Stimulated activated CD4-positive, alpha-beta T cell treated with anti-CD3 and anti-CD28 coated beads, Interleukin-4, amount 100 ng/mL, for 4 hours (primary cell): ENCODE measurements at regions not wholly inside any gene's neighbourhood (a gene's known extent, or its start where the extent isn't known, plus 50 kb on each side); places are given as distances from the start of the nearest gene placed in this dataset.

Source experiments
- DNase-seq, 2 experiments: peaks; one replicate each; pipeline ENCODE4 v3.0.0-alpha.2; 2020

GRCh38 chr15:31456354-31457060 is 129.9 kb downstream of the KLF13 start:
- no peak for DNase-seq

DNA sequence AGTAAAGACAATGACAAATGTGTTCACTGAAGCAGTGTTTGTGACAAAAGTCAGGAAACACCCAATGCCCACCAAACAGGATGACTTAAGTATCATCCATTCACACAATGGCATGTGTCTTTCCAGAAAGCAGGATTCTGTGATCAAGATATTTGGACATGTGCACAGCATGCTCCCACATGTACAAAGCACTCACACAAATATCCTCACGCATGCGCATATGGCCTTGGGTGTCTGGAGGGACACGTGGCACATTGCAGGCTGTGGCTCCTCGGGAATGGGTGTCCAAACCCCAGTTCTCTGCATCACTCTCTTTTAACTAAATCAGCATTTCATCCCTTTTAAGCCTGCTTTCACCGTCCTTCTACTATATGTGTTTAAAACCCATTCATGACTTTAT is 130.5 kb downstream of the KLF13 start:
- DNase-seq, result no peak

- DNase-seq, result no peak
Observed at GRCh38 chr15:31457631-31458526, 131.2 kb downstream of the KLF13 start.

DNA sequence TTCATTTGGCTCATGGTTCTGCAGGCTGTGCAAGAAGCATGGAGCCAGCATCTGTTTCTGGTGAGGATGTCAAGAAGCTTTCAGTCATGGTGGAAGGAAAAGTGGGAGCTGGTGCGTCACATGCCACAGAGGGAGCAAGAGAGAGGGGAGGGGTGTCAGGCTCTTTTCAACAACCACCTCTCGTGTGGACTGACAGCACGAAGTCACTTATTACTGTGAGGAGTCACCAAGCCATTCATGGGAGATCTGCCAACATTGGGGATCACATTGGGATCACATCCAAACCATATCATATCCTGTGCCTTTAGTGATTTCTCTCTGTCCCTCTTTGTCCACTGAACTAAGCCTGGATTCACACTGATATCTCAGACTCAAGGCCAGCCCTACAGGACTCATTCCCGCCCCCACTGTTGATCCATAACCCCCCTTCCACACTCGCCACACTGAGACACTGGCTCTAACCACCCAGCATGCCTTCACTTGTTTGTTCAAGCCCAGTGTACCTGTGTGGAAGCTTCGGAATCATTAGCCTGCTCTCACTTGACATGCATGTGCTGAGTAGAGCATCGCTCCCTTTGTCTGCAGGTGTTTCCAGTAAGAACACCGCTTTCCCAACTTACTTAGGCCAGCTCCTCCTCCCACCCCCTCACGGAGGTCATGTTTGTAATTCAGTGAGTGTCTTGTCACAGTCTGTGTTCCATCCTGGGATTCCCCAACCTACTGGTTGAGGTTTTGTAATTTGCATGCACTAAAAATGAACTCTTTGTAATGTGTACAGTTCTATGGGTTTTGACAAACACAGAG is 132.2 kb downstream of the KLF13 start:
- peak; percentile 44 to 69 for DNase-seq

DNA sequence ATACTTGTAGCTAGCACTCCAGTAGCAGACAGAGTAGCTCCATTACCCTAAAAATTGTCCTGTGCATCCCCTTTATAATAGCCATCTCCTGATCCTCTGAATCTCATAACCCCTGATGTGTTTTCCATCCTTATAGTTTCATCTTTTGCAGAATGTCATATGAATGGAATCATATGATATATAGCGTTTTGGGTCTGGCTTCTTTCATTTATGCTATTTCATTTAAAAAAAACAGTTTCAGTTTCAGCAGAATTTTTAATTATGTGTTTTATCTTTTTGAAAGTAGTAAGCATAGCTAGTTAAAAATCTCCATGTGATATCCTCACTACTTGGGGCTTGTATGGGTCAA is 132.7 kb downstream of the KLF13 start:
- DNase-seq, result no peak

DNA sequence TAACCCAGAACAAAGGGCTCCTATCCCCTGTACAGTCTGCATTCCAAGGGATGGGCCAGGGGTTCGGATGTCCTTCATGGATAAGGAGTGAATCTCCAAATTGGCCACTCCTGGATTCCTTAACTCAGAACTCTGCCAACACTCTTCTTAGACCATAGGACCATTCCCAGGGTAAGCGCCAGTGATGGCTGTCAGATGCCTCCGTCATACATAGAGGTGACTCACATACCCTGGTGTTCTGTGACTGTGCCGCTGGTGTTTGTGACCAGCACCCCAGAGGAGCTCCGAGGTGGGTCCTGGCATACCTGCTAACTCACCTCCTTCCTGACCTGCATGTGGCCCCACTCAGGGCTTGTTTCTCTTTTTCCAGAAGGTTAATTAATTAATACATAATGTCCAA is 134.7 kb downstream of the KLF13 start:
- DNase-seq, result no peak

GRCh38 chr15:31461911-31462480 is 135.4 kb downstream of the KLF13 start:
- no peak for DNase-seq

- DNase-seq, result no peak
Observed at GRCh38 chr15:31463521-31464102, 137.0 kb downstream of the KLF13 start.

DNA sequence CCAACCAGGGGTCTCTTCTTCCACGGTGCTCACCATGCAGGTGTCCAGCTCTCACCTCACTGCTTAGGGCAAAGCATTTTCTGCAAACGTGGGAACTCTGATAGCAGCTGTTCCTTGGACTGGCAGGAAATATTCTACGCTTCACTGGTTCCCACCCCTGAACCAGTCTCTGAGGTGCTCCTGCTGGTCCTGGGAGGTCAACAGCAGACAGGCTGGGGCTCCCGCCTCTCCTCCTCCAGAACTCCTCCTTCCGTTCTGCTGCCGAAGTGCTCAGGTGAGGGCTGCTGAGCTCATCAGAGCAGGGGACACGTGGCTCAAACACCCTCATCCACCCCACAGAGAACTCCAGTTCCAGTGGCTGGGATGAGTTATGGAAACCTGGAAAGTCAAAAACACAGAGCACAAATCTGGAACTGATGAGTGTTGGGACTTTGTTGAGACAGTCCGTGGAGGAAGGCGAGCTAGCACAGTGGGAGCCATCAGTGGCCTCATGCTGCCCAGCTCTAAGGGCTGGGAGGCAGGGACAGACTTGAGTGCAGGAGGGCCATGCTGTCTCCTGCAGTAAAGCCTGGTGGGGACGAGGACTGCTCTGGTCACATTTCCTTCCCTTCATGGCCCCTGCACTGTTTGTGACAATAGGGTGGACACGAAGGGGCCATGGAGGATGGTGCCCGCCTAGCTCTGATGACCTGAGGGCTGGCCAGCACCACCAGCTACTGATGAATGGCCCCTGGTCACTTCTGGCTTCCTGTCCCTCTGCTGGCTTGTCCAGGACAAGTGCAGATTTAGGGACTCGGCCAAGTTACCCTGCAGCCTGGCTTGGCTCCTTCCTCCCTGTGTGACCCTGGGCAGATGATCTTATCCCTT is 137.8 kb downstream of the KLF13 start:
- DNase-seq, result no peak

- no peak for DNase-seq
Observed at GRCh38 chr15:31465083-31465955, 138.7 kb downstream of the KLF13 start.

- DNase-seq, result no peak
Observed at GRCh38 chr15:31467361-31467760, 140.7 kb downstream of the KLF13 start.

DNA sequence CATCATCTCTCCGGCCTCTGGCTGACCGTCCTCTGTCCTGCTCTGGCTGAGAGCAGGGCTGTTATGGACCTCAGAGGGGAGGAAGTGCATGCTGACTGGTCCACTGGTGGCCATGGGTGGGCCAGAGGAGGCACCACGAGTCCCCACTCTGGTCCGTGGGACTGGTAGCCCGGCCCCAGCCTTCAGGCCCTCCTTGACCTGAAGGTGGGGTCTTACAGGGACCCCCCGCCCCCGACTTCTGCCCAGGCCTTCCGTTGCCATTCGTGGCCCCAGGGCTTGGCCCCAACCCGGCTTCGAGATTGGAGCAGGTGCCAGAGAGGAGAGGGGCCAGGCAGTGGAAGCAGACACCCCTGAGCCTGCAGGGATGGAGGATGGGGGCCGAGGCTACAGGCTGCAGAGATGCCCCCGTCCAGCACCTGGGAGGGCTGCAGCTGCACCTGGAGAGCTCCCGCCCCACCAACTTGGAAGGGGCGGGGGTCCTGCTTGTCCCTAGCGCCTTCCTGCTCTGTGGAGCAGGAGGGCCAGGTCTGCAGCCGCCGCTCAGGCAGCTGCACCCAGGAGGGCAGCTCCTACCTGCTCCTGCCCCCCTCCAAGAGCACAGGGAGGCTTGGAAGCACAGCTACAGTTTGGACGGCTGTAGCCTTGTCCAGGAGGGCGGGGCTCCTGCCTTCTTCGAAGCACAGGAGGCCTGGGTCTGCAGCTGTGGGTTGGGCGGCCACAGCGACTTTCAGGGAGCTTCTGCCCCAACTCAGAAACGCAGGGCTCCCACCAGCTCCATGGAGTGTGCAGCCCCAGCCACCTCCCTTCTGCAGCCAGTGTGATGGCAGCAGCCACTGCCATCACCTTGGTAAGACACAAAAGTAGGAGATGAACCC is 142.5 kb downstream of the KLF13 start:
- no peak for DNase-seq

DNA sequence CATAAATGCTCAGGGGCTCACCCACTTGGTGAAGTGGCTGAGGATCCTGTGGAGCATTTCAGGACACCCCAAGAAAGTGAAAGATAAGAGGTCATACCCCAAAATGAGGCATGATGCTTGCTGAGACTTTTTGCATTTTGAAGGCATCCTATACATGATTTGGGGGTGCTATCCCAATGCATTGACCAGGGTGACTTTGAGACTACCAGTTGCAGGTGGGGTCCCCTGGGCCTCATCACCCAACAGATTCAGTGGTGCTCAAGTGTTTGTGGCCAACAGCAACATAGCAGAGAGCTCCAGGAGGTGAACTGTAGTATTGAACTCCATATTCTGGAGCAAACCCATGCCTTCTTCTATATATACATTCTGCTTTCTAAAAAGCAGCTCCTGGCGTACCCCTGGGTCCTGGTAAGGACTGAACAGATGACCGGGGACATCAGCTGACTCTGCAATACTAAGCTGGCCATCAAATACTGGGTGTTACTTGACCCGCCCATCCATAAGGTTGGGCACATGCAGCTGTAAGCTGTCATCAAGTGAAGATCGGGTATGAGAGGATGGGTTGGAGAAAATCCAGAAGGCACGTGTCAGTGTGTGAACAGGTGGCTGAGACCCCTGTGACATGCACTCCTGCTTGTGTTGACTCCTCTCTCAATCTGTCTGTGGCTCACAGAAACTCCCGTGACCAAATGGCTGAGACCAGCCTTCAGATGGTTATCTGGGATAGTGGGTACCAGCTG is 143.3 kb downstream of the KLF13 start:
- DNase-seq, result no peak

GRCh38 chr15:31470756-31471155 is 144.1 kb downstream of the KLF13 start:
- no peak for DNase-seq

DNA sequence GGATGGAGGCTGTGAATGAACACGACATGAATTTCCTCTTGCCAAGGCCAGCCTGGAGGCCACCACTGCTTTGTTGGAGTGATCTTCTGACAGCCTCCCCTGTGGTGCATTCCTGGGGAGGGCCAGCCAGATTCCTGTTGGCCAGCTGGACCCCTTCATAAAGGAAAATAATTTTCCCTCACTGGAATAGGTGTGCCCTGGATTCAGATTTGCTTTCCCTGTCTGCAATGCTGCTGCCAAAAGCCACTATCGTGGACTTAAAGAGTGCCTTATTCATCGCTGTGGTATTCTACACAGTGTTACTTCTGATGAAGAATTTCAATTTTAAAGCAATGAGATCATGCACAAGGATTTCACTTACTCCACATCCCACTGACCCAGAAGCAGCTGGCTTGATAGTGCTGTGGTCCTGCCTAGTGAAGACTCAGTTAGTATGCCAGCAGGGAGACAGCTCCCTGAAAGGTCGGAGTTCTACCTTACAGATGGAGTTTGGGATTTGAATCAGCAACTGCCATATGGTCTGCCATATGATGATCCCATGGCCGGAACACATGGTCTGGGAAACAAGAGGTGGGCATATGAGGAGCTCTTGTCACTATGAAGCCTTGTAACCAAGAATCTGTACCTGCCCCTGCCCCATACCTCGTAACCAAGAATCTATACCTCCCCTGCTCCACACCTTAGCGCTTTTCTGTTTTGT is 145.2 kb downstream of the KLF13 start:
- no peak for DNase-seq

DNA sequence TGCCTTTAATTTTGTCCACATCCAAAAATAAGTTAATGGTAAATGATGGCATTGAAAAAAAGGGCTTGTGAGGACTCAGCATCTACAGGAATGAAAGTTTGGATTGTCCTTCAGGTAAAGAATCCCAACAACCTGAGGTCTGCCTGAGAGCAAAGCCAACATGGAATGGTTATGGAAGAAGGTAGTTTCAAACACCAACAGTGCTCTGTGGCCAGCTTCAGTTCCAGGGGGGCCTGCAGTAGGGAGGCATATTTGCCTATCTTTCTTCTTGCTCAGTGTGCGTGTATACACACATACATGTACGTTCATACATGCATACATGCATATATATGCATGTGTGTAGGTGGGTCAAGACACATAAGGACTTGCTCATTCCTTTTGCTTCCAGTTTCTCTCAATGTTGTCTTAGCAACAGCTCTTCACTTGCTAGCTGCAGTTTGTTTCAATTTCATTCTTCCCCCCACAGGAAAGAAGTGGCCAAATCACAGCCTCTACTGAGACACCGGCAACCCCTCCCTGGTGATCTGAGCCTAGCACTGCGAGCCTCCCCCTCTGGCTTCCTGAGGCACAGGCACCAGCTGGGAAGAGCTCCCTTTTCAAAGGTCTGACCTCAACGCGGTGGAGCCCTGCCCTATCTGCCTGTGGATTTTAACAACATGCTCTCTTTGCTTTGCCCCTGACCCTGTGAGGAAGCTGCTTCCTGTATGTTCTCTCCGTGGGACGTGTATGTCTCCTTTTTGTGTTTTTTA is 146.2 kb downstream of the KLF13 start:
- DNase-seq, result peak; percentile 34 to 52

DNA sequence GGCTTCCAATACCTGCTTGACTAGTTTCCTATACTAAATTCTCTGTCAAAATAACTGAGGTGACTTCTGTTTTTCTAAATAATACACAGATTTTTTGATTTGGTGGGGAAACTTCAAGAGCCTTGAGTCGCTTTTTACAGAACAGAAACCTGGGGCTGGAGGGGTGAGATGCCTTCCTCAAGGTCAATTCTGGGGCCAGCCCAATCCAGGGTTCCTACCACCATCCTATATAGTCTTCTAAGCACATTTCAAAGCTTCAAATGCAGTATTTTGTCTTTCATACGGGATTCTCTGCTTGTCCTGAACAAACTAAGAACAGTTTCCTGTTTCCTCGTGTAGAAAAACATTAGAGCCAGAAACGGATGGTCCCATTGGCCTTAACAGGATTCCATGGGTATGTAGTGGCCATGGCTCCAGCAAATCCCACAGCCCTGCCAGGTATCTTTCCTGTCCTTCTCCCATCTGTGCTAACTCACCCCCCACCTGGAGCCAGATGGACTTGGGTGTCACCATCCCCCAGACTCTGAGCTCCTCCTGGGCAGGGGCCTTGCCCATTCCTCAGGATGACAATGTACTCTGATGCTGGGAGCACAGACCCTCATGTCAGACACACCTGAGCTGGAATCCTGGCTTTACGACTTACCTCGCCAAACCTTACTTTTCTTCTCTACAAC is 146.9 kb downstream of the KLF13 start:
- DNase-seq, result no peak
